ENCODE measurements at regions not wholly inside any gene's neighbourhood (a gene's known extent, or its start where the extent isn't known, plus 50 kb on each side); places are given as distances from the start of the nearest gene placed in this dataset.
A peak's percentile ranks its signal among the peaks of the same experiment; 100 is the strongest.

- no peak overlapping the region for H2AFZ ChIP-seq
- no peak for TF ChIP-seq CTCF (IDR thresholded peaks at IDR 0.05)
- no peaks in the 10 kb centered on the region for H3K27me3 ChIP-seq (ENCODE audit: control insufficient read depth, insufficient read depth, low read length)
- H3K36me3 ChIP-seq (ENCODE audit: control insufficient read depth, insufficient read depth, low read length): no peaks in the 10 kb centered on the region
- H3K9ac ChIP-seq: no peak overlapping the region
- no peak overlapping the region for H3K4me2 ChIP-seq (ENCODE audit: low read length)
- H3K4me3 ChIP-seq (ENCODE audit: low read depth, low read length): no peak overlapping the region
- no peak overlapping the region for H3K27ac ChIP-seq
- no peaks in the 10 kb centered on the region for H3K4me1 ChIP-seq
- no peaks in the 10 kb centered on the region for H3K9me3 ChIP-seq (ENCODE audit: control insufficient read depth, low read length)
- H3K79me2 ChIP-seq: no peaks in the 10 kb centered on the region
Measured at GRCh38 chr1:165040641-165041040, 315.9 kb downstream of the LMX1A start.

GRCh38 chr1:165039996-165040395 lies 316.5 kb downstream of the LMX1A start:
- Histone ChIP-seq H3K27me3 (ENCODE audit: control insufficient read depth, insufficient read depth, low read length) (no peaks in the 10 kb centered on the region), H3K4me2 (ENCODE audit: low read length) (no peak overlapping the region), H3K4me3 (ENCODE audit: low read depth, low read length) (no peak overlapping the region), H3K79me2 (no peaks in the 10 kb centered on the region), H3K9ac (no peak overlapping the region), H2AFZ (no peak overlapping the region), H3K36me3 (ENCODE audit: control insufficient read depth, insufficient read depth, low read length) (no peaks in the 10 kb centered on the region), H3K27ac (no peak overlapping the region), H3K4me1 (no peaks in the 10 kb centered on the region), H3K9me3 (ENCODE audit: control insufficient read depth, low read length) (no peaks in the 10 kb centered on the region)
- no peak for TF ChIP-seq CTCF (IDR thresholded peaks at IDR 0.05)

GRCh38 chr1:165036403-165036802 lies 320.1 kb downstream of the LMX1A start:
- no peak for TF ChIP-seq CTCF (IDR thresholded peaks at IDR 0.05)
- no peaks in the 10 kb centered on the region for H3K9me3 ChIP-seq (ENCODE audit: control insufficient read depth, low read length)
- no peak overlapping the region for H3K9ac ChIP-seq
- no peak overlapping the region for H3K27ac ChIP-seq
- H3K4me1 ChIP-seq: no peaks in the 10 kb centered on the region
- H3K4me3 ChIP-seq (ENCODE audit: low read depth, low read length): no peak overlapping the region
- no peaks in the 10 kb centered on the region for H3K36me3 ChIP-seq (ENCODE audit: control insufficient read depth, insufficient read depth, low read length)
- no peaks in the 10 kb centered on the region for H3K79me2 ChIP-seq
- H3K4me2 ChIP-seq (ENCODE audit: low read length): no peak overlapping the region
- no peak overlapping the region for H2AFZ ChIP-seq
- no peaks in the 10 kb centered on the region for H3K27me3 ChIP-seq (ENCODE audit: control insufficient read depth, insufficient read depth, low read length)

- TF ChIP-seq CTCF (IDR thresholded peaks at IDR 0.05): no peak
- H3K27me3 ChIP-seq (ENCODE audit: control insufficient read depth, insufficient read depth, low read length): no peaks in the 10 kb centered on the region
- peak overlapping the region; percentile 46 for H2AFZ ChIP-seq
- H3K4me3 ChIP-seq (ENCODE audit: low read depth, low read length): no peak overlapping the region
- H3K9ac ChIP-seq: no peak overlapping the region
- H3K9me3 ChIP-seq (ENCODE audit: control insufficient read depth, low read length): no peaks in the 10 kb centered on the region
- peak overlapping the region; percentile 71 for H3K27ac ChIP-seq
- H3K79me2 ChIP-seq: no peaks in the 10 kb centered on the region
- peaks cover 2% of the 10 kb centered on the region for H3K4me1 ChIP-seq
- H3K36me3 ChIP-seq (ENCODE audit: control insufficient read depth, insufficient read depth, low read length): no peaks in the 10 kb centered on the region
- no peak overlapping the region for H3K4me2 ChIP-seq (ENCODE audit: low read length)
Measured at GRCh38 chr1:165034136-165034809, 322.2 kb downstream of the LMX1A start.

GRCh38 chr1:165031001-165031400 lies 325.5 kb downstream of the LMX1A start:
- no peaks in the 10 kb centered on the region for H3K79me2 ChIP-seq
- H3K27me3 ChIP-seq (ENCODE audit: control insufficient read depth, insufficient read depth, low read length): no peaks in the 10 kb centered on the region
- no peak overlapping the region for H2AFZ ChIP-seq
- H3K36me3 ChIP-seq (ENCODE audit: control insufficient read depth, insufficient read depth, low read length): no peaks in the 10 kb centered on the region
- H3K9ac ChIP-seq: no peak overlapping the region
- no peak overlapping the region for H3K4me3 ChIP-seq (ENCODE audit: low read depth, low read length)
- H3K9me3 ChIP-seq (ENCODE audit: control insufficient read depth, low read length): no peaks in the 10 kb centered on the region
- H3K4me1 ChIP-seq: peaks cover 2% of the 10 kb centered on the region
- no peak overlapping the region for H3K27ac ChIP-seq
- TF ChIP-seq CTCF (IDR thresholded peaks at IDR 0.05): no peak
- H3K4me2 ChIP-seq (ENCODE audit: low read length): no peak overlapping the region
